HepG2 (cell line): ENCODE measurements at regions not wholly inside any gene's neighbourhood (a gene's known extent, or its start where the extent isn't known, plus 50 kb on each side); places are given as distances from the start of the nearest gene placed in this dataset.

ENCODE experiments used
- ETV5 ChIP-seq: IDR thresholded peaks from 2 replicates; pipeline ENCODE4 v1.6.1; 2018; ENCODE audit warnings: missing biosample characterization, missing genetic modification reagents, inconsistent platforms, borderline replicate concordance
- FOXA3 ChIP-seq: IDR thresholded peaks from 2 replicates; pipeline ENCODE4 v1.6.1; 2016; ENCODE audit warnings: missing genetic modification reagents, missing compliant biosample characterization
- FOXO1 ChIP-seq: sonication (generic); formaldehyde crosslinking; IDR thresholded peaks from 2 replicates; pipeline ENCODE4 v1.4.0; 2020; ENCODE audit warnings: missing genetic modification reagents
- NCOA5 ChIP-seq: sonication (generic); formaldehyde crosslinking; IDR thresholded peaks from 2 replicates; pipeline ENCODE4 v1.4.0; 2020; ENCODE audit warnings: missing genetic modification reagents
- RAD51 ChIP-seq: fragments of 450-650 bp; IDR thresholded peaks from 2 replicates; pipeline ENCODE4 v1.6.1; 2016; ENCODE audit warnings: borderline replicate concordance
- SIN3A ChIP-seq: IDR thresholded peaks from 2 replicates; pipeline ENCODE4 v1.6.1; 2011; ENCODE audit warnings: low read depth, mild to moderate bottlenecking, control low read depth, low read length, borderline replicate concordance
- TFE3 ChIP-seq: IDR thresholded peaks from 2 replicates; pipeline ENCODE4 v1.6.1; 2016
- ZBTB21 ChIP-seq: sonication (generic); formaldehyde crosslinking; IDR thresholded peaks from 2 replicates; pipeline ENCODE4 v1.4.0; 2020; ENCODE audit warnings: missing genetic modification reagents
- ZMYM3 ChIP-seq: sonication (generic); formaldehyde crosslinking; IDR thresholded peaks from 2 replicates; pipeline ENCODE4 v1.5.1; 2020; ENCODE audit warnings: mild to moderate bottlenecking, missing genetic modification reagents
- ZNF34 ChIP-seq: sonication (generic); formaldehyde crosslinking; IDR thresholded peaks from 2 replicates; pipeline ENCODE4 v1.4.0; 2020; ENCODE audit warnings: mild to moderate bottlenecking, missing genetic modification reagents, borderline replicate concordance
- ZNF354B ChIP-seq: sonication (generic); formaldehyde crosslinking; IDR thresholded peaks from 2 replicates; pipeline ENCODE4 v1.8.0; 2022; ENCODE audit warnings: mild to moderate bottlenecking, missing genetic modification reagents
- ZNF644 ChIP-seq: IDR thresholded peaks from 2 replicates; pipeline ENCODE4 v1.6.1; 2016; ENCODE audit warnings: low read depth
- ZNF691 ChIP-seq: sonication (generic); formaldehyde crosslinking; IDR thresholded peaks from 2 replicates; pipeline ENCODE4 v1.4.0; 2020; ENCODE audit warnings: missing genetic modification reagents, low read depth, mild to moderate bottlenecking, borderline replicate concordance
- ZNF703 ChIP-seq: sonication (generic); formaldehyde crosslinking; IDR thresholded peaks from 2 replicates; pipeline ENCODE4 v1.5.1; 2020; ENCODE audit warnings: missing genetic modification reagents, mild to moderate bottlenecking, moderate library complexity, borderline replicate concordance
- ZNF878 ChIP-seq: sonication (generic); formaldehyde crosslinking; IDR thresholded peaks from 2 replicates; pipeline ENCODE4 v1.8.1; 2023; ENCODE audit warnings: mild to moderate bottlenecking, missing genetic modification reagents, moderate library complexity
- TF ChIP-seq, protein P1 (sequence below): sonication (generic); formaldehyde crosslinking; IDR thresholded peaks from 2 replicates; pipeline ENCODE4 v1.4.0; 2020; ENCODE audit warnings: mild to moderate bottlenecking, missing genetic modification reagents
- TF ChIP-seq, protein P2 (sequence below), 2 experiments: sonication (generic) in 1 of 2; formaldehyde crosslinking in 1 of 2; IDR thresholded peaks; 2 replicates each; pipeline versions ENCODE4 v1.4.0 to v1.6.1; 2018 to 2020; ENCODE audit warnings: missing genetic modification reagents in 2 of 2, borderline replicate concordance in 1 of 2, low read depth in 1 of 2, mild to moderate bottlenecking in 1 of 2, missing biosample characterization in 1 of 2
- TF ChIP-seq, protein P3 (sequence below): IDR thresholded peaks from 2 replicates; pipeline ENCODE4 v1.4.0; 2020; ENCODE audit warnings: mild to moderate bottlenecking, missing genetic modification reagents

DNA sequence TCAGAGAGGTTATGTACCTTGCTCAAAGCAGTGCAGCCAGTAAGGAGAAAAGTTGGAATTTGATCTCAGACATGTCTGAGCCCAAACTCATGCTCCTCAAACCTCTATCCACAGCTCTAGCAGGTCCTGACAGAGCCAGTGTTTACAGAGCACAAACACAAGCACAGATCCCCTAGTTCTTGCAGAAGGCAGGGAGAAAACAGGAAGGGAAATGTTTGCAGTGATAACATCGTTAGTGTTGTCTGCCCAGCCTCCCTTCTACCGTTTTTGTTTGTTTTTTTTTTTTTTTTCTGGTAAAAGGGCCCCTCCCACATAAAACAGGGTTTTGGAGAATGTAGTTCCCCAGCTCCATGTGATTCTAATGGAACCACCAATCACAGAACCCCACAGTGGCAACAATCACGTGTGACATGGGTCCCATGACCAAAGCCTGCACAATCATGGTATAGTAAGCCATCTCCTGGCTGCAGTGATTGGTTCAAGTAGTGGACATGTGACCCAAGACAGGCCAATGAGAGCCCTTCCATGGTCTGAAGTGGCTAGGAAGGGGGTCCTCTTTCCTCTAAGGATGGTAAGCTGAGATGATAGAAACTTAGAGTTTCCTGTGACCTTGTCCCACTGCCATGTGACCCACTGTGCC, 513.4 kb downstream of the MED13L start (continued):
- TF ChIP-seq TFE3 (CRISPR knock-in tag), result 0 out of 2 replicates have a peak, but pooled peaks have one; percentile 41
- TF ChIP-seq, protein P1, sequence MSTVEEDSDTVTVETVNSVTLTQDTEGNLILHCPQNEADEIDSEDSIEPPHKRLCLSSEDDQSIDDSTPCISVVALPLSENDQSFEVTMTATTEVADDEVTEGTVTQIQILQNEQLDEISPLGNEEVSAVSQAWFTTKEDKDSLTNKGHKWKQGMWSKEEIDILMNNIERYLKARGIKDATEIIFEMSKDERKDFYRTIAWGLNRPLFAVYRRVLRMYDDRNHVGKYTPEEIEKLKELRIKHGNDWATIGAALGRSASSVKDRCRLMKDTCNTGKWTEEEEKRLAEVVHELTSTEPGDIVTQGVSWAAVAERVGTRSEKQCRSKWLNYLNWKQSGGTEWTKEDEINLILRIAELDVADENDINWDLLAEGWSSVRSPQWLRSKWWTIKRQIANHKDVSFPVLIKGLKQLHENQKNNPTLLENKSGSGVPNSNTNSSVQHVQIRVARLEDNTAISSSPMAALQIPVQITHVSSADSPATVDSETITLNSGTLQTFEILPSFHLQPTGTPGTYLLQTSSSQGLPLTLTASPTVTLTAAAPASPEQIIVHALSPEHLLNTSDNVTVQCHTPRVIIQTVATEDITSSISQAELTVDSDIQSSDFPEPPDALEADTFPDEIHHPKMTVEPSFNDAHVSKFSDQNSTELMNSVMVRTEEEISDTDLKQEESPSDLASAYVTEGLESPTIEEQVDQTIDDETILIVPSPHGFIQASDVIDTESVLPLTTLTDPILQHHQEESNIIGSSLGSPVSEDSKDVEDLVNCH (CRISPR knock-in tag), result no peak
- TF ChIP-seq ZMYM3 (CRISPR knock-in tag), result peak; percentile 68; the same call in 1 of the 2 replicates
- no peak for TF ChIP-seq ZNF354B
- TF ChIP-seq, protein P2, sequence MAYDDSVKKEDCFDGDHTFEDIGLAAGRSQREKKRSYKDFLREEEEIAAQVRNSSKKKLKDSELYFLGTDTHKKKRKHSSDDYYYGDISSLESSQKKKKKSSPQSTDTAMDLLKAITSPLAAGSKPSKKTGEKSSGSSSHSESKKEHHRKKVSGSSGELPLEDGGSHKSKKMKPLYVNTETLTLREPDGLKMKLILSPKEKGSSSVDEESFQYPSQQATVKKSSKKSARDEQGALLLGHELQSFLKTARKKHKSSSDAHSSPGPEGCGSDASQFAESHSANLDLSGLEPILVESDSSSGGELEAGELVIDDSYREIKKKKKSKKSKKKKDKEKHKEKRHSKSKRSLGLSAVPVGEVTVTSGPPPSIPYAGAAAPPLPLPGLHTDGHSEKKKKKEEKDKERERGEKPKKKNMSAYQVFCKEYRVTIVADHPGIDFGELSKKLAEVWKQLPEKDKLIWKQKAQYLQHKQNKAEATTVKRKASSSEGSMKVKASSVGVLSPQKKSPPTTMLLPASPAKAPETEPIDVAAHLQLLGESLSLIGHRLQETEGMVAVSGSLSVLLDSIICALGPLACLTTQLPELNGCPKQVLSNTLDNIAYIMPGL (CRISPR knock-in tag; IDR thresholded peaks at IDR 0.05; ENCODE audit: borderline replicate concordance in 1 of 2, low read depth in 1 of 2), result no peak
- peak; percentile 28; the same call in 1 of the 2 replicates for TF ChIP-seq ZNF644 (CRISPR knock-in tag)
- peak; percentile 83; the same call in 1 of the 2 replicates for TF ChIP-seq ETV5 (CRISPR knock-in tag)
- peak; percentile 89; the same call in 1 of the 2 replicates for TF ChIP-seq FOXO1 (CRISPR knock-in tag)
- TF ChIP-seq ZBTB21 (CRISPR knock-in tag), result no peak
- TF ChIP-seq ZNF878 (CRISPR knock-in tag), result peak; percentile 33; the same call in 1 of the 2 replicates
- TF ChIP-seq, protein P3, sequence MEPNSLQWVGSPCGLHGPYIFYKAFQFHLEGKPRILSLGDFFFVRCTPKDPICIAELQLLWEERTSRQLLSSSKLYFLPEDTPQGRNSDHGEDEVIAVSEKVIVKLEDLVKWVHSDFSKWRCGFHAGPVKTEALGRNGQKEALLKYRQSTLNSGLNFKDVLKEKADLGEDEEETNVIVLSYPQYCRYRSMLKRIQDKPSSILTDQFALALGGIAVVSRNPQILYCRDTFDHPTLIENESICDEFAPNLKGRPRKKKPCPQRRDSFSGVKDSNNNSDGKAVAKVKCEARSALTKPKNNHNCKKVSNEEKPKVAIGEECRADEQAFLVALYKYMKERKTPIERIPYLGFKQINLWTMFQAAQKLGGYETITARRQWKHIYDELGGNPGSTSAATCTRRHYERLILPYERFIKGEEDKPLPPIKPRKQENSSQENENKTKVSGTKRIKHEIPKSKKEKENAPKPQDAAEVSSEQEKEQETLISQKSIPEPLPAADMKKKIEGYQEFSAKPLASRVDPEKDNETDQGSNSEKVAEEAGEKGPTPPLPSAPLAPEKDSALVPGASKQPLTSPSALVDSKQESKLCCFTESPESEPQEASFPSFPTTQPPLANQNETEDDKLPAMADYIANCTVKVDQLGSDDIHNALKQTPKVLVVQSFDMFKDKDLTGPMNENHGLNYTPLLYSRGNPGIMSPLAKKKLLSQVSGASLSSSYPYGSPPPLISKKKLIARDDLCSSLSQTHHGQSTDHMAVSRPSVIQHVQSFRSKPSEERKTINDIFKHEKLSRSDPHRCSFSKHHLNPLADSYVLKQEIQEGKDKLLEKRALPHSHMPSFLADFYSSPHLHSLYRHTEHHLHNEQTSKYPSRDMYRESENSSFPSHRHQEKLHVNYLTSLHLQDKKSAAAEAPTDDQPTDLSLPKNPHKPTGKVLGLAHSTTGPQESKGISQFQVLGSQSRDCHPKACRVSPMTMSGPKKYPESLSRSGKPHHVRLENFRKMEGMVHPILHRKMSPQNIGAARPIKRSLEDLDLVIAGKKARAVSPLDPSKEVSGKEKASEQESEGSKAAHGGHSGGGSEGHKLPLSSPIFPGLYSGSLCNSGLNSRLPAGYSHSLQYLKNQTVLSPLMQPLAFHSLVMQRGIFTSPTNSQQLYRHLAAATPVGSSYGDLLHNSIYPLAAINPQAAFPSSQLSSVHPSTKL (CRISPR knock-in tag), result peak; percentile 84
- TF ChIP-seq ZNF703, result no peak
- TF ChIP-seq RAD51, result peak; percentile 85
- peak; percentile 98 for TF ChIP-seq ZNF691
- TF ChIP-seq ZNF34, result no peak
- TF ChIP-seq NCOA5 (CRISPR knock-in tag), result 0 out of 2 replicates have a peak, but pooled peaks have one; percentile 31
- TF ChIP-seq FOXA3 (CRISPR knock-in tag), result peak; percentile 92
- TF ChIP-seq SIN3A, result no peak
